Activated CD8-positive, alpha-beta memory T cell treated with anti-CD3 and anti-CD28 coated beads, Interleukin-2, amount 50 U/mL, for 48 hours (primary cell): ENCODE measurements at regions not wholly inside any gene's neighbourhood (a gene's known extent, or its start where the extent isn't known, plus 50 kb on each side); places are given as distances from the start of the nearest gene placed in this dataset.
"Not testable (repeated sequence)": the region's sequence is repeated elsewhere in the genome, so short reads cannot be mapped to it uniquely, and the experiment has no call there.

ENCODE experiments used
- DNase-seq: peaks from one replicate; pipeline ENCODE4 v3.0.0-alpha.2; 2020

DNA sequence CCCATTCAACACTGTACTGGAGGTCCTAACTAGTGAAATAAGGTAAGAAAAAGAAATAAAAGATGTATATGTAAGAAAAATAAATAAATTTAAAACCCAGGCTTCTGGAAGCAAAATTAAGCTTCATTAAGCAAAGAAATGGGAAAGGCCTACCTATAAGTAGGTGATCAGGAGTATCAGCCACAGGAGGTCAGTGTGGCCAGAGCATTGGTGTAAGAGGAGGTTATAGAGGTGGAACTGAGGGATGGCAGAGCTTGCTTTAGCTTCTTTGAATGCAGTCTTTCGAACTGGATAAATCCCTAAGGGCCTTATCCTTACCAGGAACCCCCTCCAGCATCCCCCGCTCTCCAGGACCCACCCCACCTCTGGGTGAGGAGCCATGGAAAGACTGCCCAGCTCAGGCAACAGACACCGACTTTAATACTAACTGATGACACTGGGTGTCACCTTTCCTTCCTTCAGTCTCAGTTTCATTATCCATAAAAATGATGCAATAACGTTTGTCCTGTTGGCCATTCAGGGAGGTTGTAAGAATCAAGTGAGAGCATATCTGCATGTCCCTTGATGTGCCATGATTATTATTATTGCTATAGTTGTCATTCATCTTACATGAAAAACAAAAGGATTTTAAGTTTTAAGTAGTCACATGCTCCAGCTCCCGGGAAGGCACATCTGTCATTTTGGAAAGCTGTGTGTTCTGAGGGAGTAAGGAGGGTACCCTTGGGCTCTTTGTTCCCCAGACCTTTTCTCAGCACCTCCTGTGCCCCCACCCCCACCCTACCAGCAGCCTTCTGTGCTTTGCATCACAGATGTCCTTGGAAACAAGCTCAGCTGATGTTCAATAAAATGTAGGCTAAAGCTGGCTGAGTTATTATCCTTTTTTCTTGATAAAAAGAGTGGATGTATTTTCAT, 50.8 kb upstream of the CTNNA1 start:
- no peak for DNase-seq

DNA sequence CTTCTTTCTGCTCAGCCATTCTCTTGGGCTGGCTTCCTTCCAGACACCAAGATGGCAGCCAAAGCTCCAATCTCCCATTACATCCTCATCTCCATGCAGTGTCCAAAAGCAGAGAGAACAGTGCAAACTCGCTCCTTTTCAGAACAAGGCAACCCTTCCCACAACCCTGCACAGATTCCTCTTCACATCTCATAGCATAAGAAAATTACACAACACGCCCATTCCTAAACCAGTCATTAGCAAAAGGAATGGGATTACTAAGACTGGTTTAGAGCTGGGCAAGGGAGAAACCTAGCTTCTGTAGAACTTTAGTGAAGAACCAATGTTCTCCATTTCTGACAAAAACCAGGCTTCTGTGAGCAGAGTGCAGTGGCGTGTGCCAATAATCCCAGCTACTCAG, 51.5 kb upstream of the CTNNA1 start:
- DNase-seq, result no peak

DNA sequence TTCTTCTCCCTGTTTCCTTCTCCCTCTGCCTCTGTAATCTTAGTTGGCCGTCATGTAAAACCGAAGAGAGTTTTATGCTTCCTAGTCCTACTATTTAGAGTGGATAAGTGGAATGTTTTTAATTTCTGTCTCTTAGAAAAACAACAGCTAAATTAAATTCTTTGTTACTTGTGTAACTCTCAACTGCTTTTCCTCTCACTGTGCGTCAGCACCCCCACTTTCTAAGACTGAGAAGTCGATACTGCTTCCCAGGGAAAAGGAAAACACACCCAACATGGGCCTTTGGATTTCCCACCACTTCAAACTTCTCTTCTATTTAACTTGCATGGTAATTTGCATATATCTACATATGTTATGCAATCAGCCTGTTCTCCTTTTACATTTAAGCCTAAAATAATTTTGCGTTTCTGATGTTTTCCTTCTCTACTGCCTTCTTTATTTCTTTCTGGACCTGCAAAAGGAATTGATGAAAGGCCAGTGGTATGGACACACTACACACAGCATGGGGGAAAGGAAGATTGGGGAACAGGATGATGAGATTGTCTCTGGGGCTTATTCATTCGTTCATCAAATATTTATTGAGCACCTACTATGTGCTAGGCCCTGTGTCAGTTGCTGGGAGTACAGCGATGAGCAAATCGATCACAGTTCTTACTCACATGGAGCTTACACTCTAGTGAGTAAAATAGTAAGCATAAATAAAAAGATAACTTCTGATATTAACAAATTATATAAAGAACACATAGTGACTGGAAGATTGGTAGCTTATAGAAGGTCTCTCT, 52.5 kb upstream of the CTNNA1 start:
- no peak for DNase-seq

DNA sequence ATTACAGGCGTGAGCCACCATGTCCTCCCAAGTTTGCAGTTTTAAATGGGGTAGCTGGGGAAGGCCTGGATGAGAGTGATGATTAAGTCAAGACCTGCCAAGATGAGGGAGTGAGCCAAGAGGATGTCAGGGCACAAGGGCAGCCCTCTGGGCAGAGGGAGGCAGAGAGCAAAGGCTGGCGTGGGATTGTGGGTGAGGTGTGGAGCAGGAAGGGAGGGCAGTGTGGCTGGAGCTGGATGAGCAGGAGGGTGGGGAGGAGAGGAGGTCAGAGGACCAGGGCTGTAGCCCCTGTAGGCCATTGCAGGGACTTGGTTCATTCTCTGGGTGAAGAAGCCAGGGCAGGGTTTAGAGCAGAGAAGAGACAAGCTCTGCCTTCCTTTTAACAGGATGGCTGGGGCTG, 53.7 kb upstream of the CTNNA1 start:
- DNase-seq, result no peak

DNA sequence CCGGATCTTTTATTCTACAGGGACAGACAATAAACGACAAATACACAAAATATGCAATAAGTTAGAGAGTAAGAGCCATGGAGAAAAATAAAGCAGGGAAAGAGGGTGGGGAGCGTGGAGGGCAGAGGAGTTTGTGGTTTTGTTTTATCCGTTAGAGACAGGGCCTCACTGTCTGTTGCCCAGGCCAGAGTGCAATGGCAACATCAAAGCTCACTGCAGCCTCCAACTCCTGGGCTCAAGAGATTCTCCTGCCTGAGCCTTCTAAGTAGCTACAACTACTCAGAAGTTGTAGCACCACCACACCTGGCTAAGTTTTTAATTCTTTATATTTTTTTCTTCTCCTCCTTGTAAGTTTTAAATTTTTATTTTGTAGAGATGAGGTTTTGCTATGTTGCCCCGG, 54.5 kb upstream of the CTNNA1 start:
- no peak for DNase-seq

DNA sequence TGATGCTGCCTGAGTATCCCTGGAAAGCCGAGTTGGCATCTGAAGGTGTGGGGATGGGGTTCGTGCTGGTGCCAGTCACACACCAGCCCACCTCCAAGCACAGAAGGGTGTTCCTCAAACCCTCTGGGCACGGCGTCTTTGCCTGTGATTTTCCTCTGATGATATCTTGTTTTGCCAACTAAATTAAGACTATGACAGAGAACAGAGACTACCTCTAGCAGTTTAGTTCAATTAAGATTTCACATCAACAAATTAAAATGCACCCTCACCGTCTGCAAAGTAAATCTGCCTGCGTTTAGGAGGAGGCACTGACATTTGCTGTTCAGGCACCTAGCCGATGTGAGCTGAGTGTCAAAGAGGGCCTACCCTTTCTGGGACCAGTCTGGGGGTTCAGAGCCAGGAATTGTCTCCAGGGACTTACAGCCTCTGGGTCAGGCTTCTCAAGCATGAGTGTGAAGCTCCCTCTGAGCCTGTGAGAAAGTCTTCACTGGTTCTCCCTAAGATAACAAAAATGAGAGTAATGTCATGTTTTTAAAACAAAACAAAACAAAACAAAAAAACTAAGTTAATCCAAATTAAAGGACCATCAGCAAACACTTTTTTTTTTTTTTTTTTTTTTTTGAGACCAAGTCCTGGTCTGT, 55.4 kb upstream of the CTNNA1 start:
- DNase-seq, result no peak

DNA sequence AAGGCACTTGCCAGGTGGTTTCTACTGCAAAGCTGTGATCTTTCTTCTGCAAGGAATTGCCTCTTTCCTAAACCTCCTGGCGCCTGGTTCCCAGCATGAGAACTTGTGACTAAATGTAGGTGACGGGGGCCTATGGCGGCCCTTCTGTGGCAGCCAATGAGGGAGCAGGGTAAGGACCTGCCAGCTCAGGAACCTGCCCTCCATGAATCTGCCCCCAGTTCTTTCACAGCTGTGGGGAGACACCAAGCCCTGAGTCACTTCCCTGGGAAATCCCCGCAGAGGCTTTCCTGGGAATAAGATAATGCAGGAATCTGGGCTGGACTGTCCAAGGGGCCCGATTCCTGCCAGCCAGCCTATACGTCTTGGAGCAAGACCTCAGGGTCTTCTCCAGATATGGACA, 56.7 kb upstream of the CTNNA1 start:
- DNase-seq, result no peak

DNA sequence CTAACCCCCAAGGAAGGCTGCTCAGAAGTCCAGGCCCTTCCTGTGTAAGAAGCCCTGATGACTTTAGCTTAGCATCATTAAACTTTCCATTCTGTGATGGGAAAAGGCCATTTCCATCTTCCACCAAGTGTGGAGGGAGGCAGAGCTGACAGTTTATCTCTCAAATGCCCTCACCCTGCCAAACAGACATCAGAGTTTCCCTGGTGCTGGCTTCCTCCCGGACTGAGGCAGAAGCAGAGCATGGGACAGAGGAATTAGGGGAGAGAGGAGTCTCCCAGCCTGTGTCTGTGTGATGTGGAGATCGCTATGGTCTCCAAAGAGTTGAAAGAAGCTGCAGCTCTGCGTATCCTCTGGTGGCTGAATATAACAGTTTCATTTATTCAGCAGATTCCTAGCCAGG, 57.4 kb upstream of the CTNNA1 start:
- DNase-seq, result no peak

DNA sequence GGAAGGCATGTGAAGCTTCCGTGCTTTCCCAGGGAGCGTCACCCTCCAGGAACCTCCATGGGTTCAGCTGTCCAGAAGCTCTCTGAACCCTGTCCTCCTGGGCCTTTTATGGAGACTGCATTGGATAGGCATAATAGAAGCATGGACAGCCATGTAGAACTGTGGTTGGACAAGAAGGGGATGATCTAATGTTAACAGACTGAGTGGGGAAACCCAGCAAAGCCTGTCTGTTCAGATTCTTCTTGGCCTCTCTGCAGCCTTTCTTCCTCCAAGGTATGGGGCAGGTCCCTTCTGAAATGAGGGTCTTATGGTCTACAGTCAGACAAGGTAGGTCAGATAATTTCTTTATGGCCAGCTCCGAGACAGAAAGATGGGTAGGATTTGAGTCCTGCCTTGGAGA, 59.1 kb upstream of the CTNNA1 start:
- DNase-seq, result no peak

DNA sequence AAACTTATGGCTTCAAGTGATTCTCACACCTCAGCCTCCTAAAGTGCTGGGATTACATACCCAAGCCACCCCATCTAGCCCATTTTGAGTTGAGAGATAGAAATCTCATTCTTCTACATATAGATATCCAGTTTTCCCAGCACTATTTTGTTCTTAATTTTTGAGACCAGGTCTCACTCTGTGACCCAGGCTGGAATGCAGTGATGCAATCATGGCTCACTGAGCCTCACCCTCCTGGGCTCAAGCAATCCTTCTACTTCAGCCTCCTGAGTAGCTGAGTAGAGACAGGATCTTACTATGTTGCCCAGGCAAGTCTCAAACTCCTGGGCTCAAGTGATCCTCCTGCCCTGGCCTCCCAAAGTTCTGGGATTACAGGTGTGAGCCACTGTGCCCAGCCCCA, 60.9 kb upstream of the CTNNA1 start:
- DNase-seq, result no peak

DNA sequence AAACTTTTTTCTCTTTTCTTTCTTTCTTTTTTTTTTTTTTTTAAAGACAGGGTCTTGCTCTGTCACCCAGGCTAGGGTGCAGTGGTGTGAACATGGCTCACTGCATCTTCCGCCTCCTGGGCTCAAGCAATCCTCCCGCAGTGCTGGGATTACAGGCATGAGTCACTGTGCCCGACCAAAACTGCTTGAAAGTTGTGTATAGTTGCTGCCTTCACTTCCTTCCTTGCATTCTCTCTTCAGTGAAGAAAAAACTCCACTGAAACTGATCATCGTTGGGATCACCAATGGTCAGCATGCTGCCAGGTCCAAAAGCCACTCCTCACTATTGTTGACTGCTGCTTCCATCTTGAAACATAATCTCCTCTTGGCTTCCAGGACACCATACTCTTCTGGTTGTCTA, 66.6 kb upstream of the CTNNA1 start:
- no peak for DNase-seq

DNA sequence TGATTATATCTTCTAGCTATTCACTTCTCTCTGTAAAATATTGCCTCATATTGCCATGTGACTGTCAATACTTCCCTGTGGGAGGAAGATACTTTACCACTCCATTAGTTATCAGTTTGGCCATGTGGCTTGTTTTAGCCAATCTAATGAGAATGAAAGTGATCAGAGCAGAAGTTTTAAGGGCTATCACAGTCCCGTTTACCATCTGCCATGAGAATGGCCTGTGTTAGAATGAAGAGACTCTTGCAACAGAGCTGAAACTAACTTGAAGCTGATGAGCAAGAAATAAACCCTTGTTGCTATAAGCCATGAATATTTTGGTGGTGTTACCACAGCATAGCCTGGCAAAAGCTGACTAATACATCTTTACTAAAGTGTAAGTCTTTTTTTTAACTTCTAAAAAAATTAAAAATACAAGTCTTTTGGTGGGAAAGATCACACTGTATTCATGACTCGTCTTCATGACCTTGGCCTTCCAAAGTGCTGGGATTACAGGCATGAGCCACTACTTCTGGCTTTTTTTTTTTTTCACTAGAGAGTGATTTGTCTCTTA, 68.0 kb upstream of the CTNNA1 start:
- no peak for DNase-seq

DNA sequence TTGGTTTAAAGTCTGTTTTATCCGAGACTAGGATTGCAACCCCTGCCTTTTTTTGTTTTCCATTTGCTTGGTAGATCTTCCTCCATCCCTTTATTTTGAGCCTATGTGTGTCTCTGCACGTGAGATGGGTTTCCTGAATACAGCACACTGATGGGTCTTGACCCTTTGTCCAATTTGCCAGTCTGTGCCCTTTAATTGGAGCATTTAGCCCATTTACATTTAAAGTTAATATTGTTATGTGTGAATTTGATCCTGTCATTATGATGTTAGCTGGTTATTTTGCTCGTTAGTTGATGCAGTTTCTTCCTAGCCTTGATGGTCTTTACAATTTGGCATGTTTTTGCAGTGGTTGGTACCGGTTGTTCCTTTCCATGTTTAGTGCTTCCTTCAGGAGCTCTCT, 70.8 kb upstream of the CTNNA1 start:
- not testable (repeated sequence) for DNase-seq

DNA sequence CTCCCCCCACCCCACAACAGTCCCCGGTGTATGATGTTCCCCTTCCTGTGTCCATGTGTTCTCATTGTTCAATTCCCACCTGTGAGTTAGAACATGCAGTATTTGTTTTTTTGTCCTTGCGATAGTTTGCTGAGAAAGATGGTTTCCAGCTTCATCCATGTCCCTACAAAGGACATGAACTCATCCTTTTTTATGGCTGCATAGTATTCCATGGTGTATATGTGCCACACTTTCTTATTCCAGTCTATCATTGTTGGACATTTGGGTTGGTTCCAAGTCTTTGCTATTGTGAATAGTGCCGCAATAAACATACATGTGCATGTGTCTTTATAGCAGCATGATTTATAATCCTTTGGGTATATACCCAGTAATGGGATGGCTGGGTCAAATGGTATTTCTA, 74.4 kb upstream of the CTNNA1 start:
- DNase-seq, result not testable (repeated sequence)

DNA sequence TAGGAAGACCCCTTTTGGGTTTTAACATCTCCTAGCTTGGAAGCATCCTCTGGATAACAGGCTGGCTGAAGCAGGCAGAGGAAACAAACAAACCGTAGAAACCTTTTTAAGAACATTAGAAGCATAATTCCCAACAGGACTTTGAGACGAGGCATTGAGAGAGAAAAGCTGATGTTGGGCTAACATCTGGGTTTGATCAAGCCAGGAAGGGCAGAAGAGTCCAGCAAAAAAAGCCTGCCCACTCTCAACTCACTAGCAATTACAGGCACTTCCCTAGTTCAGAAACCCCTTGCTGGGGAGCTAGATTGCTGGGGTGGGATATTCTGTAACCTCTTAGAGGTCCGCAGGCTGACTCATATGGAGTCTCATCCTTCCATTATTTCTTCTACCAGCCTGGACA, 75.4 kb upstream of the CTNNA1 start:
- DNase-seq, result no peak

DNA sequence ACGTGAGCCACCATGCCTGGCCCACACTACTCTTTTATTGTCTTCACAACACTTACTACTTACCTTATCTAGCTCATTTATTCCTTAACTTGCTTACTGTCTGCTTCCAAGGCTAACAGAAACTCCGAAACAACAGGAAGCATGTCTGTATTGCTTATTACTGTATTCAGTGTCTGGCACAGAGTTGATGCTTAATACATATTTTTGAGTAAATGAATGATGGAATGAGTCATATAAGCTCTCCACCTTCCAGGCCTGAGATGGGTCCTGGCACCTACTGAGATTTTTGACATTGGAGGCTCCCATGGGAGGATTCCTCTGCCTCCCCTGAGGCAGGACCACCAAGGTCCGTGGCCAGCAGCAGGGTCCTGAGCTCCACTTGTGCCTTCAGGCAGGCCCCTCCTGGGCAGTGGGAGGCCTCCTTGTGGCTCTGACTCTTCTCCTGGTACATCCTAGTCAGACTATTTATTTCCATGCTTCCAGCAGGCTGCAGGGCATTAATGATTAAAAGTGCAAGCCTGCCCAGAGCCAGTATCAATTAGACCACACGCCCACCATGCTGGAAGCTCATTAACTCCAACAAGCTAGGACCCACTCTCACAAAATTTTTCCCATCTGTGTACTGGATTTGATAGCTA, 76.5 kb upstream of the CTNNA1 start:
- no peak for DNase-seq

DNA sequence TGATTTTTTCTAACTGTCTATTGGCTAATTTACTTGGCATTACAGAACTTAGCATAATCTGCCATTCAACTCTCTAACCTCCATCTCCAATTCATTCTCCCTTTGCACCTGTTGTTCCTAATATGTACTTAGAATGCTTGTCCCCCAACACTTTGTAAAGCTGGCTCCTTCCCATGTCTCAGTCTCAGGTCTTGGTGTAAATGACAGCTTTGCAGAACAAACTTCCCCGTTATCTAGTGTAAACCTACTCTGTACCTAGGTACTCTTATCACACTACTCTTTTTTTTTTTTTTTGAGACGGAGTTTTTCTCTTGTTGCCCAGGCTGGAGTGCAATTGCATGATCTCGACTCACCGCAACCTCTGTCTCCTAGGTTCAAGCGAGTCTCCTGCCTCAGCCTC, 77.2 kb upstream of the CTNNA1 start:
- DNase-seq, result no peak

DNA sequence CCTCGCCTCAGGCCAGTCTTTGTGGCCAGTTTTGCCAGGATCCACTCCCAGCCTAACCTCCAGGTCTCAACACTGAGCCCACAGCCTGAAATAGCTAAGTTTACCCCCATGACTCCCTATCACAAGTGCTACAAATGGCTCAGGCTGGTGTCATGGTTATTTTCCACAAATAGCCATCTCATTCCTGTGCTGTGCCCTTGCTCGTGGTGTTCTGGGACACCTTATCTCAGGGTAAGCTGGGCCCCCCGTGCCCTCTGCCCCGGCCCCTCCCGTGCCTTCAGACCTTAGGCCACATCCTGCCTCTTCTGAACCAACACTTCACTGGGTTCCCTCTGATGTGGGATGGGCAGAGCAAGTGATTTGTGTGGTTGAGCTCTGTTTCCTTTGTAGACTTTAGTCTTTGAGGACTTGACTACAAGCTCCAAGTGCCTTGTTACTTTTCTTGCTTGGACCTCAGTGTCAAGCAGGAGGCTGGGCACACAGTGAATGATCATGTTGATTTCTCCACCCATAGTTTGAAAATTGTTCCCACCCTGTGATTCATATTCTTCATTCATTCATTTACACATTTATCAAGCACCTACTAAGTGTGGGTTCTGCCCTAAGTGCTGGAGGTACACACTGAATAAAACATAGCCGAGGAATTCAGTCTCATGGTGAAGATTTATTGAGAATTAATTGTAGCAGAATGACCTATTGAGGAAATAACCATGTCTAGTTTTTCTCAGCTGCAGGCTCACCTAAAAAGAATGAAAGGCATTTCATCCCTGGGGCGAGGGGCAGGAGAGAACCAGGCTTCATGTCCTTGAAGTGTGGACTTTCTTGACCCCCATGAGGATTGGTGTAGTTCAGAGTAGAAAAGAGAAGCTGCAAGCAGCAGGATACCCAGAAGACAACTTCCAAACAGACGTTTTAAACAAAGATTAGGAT, 84.5 kb upstream of the CTNNA1 start:
- DNase-seq, result no peak

DNA sequence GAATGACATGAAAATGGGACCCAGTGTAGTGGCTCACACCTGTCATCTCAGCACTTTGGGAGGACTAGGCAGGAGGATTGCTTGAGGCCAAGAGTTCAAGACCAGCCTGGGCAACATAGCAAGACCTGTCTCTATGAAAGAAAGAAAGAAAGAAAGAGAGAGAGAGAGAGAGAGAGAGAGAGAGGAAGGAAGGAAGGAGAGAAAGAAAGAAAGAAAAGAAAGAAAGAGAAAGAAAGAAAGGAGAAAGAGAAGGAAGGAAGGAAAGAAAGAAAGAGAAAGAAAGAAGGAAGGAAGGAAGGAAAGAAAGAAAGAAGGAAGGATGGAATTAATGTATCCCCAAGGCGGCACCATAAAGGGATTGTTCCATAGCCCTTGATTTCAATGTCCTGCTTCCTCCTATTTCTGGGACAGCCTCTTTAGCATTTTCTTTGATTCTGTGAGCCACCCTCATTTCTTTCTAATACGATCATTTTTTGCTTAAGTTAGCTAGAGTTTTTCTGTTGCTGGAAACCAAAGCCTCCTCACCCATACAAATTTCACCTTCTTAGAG, 85.4 kb upstream of the CTNNA1 start:
- DNase-seq, result not testable (repeated sequence)

DNA sequence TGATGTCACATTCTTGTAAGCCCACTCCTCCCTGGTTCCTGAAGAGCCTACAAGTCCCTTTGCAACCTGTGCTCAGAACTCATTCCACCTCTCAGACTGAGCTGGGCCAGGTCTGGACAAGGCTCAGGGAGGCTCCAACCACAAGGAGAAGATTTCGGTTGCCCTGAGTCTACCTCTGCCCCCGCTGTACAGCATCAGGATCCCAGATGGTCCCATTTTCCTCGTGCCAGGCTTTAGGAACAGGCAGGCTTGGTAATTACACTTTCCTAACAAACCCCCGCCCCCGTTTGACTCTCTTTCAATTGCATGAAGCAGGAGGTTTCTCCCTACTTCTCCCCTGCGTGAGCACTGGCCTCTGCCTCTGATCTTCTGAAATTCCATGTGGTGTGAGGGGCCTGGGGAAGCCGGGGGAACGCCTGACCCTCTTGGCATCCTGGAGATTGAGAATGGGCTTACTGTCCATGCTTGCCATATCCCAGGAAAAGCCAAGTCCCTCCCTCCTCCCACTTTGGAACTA, 86.9 kb upstream of the CTNNA1 start:
- DNase-seq, result no peak

DNA sequence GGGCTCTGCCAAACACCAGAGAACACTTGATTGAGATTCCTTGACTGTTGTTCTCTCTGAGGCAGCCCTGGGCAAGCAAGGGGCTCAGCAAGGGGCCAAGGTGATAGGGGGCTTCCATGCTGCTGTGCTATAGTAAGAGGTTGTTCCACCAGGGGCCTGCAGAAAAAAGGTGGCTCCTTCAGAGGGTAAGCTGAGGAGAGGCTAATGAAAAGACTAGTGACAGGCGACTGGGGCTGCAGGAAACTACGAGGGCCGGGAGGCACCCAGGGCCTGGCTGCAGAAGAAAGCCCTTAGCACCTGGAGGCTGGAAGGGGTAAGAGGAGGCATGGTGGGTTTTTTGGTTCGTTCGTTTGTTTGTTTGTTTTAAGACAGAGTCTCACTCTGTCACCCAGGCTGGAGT, 88.0 kb upstream of the CTNNA1 start:
- DNase-seq, result no peak
